ENCODE measurements at regions not wholly inside any gene's neighbourhood (a gene's known extent, or its start where the extent isn't known, plus 50 kb on each side); places are given as distances from the start of the nearest gene placed in this dataset.

DNA sequence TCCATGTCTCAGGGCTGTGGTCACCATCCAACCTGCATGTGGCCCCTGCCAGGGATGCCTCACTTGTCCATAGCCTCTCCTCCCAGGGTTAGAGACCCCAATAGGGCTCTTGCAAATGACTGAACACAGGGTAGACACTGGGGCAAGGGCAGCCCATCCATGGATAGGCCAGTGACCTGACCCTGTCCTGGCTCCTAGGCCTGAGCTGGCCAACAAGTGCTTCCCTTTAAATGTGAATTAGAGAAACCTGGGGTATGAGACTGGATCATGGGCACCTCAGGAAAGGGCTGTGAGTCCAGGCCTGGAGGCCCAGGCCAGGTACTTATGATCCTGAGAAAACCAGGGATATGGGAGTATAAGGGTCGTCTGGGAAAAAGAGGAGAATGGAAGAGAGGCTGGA is 64.5 kb downstream of the COPS8 start:
- Histone ChIP-seq H3K27me3 (replicated peaks) (no peaks in the 10 kb centered on the region), H3K36me3 (replicated peaks) (no peaks in the 10 kb centered on the region), H3K27ac (no peak overlapping the region), H3K4me3 (ENCODE audit: low read depth, low read length) (no peak overlapping the region)
- TF ChIP-seq, protein P1, sequence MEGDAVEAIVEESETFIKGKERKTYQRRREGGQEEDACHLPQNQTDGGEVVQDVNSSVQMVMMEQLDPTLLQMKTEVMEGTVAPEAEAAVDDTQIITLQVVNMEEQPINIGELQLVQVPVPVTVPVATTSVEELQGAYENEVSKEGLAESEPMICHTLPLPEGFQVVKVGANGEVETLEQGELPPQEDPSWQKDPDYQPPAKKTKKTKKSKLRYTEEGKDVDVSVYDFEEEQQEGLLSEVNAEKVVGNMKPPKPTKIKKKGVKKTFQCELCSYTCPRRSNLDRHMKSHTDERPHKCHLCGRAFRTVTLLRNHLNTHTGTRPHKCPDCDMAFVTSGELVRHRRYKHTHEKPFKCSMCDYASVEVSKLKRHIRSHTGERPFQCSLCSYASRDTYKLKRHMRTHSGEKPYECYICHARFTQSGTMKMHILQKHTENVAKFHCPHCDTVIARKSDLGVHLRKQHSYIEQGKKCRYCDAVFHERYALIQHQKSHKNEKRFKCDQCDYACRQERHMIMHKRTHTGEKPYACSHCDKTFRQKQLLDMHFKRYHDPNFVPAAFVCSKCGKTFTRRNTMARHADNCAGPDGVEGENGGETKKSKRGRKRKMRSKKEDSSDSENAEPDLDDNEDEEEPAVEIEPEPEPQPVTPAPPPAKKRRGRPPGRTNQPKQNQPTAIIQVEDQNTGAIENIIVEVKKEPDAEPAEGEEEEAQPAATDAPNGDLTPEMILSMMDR (IDR thresholded peaks at IDR 0.05; ENCODE audit: low read depth, low read length, missing control alignments), result no peak
- no peak for DNase-seq
- in situ Hi-C loops (cut with HindIII; ENCODE audit: low pct_ligation_motif_present, low sequenced_read_pairs), result no loop called here

DNA sequence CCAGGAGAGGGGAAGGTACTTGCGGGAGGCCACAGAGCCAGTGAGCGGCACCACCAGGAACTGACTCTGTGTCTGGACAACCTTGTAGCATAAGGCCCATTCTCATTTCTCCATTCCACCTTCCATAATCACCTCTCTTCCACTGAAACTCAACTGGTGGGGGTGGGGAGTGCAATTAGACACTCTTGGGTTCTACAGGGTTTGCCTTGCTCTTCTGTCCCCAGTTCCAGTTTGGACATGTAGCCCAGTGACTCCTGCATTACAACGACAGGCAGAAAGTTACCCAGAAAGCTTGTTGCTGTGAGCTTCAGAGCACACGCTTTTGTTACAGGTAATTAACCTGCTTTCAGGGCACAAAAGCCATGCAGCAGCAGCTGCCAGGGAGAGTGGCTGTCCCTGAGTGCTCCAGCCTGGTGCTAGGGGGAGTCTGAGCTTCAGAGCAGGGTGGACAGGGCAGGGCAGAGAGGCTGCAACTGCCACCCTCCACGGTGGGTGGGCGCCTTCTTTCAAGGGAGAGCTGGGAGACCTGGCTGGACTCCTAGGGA is 65.2 kb downstream of the COPS8 start:
- no peaks in the 10 kb centered on the region for H3K27me3 ChIP-seq (replicated peaks)
- no peak for DNase-seq

DNA sequence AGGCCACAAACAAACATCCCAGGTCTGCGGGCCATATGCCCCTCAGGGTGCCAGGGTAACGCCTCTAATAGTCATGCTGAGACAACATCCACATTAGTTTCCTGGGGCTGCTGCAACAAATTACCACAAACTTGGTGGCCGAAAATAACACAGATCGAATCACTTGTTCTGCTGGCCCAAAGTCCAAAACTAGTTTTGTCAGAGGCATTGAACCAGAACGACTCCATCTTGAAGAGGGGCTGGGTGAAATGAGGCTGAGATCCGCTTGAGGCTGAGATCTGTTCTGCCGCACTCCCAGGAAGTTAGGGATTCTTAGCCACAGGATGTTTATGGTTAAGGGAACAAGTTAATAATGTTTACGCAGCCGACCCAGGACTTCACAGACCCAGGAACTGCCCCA is 66.7 kb downstream of the COPS8 start:
- in situ Hi-C loops (cut with HindIII; ENCODE audit: low pct_ligation_motif_present, low sequenced_read_pairs), result no loop called here
- TF ChIP-seq, protein P1 (IDR thresholded peaks at IDR 0.05; ENCODE audit: low read depth, low read length, missing control alignments), result no peak

More for the DNA sequence above, 65.2 kb downstream of the COPS8 start:
- H3K4me3 ChIP-seq (ENCODE audit: low read depth, low read length), result no peak overlapping the region
- H3K36me3 ChIP-seq (replicated peaks), result no peaks in the 10 kb centered on the region
- H3K27ac ChIP-seq, result no peak overlapping the region
- in situ Hi-C loops (cut with HindIII; ENCODE audit: low pct_ligation_motif_present, low sequenced_read_pairs), result no loop called here
- TF ChIP-seq, protein P1 (IDR thresholded peaks at IDR 0.05; ENCODE audit: low read depth, low read length, missing control alignments), result no peak

DNA sequence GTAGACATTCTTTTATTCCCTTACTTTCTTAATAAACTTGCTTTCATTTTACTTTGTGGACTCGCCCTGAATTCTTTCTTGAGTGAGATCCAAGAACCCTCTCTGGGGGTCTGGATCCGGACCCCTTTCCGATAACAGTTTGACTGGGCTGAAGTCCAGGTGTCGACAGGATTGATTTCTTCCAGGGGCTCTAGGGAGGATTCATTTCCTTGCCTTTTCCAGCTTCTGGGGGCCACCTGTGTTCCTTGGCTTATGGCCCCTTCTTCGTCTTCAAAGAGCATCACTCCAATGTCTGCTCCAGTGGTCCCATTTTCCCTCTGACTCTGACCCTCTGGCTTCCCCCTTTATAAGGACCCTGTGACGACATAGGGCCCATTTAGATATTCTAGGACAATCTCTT is 67.5 kb downstream of the COPS8 start:
- no peak overlapping the region for H3K27ac ChIP-seq
- H3K4me3 ChIP-seq (ENCODE audit: low read depth, low read length), result no peak overlapping the region
- no peaks in the 10 kb centered on the region for H3K27me3 ChIP-seq (replicated peaks)
- no peaks in the 10 kb centered on the region for H3K36me3 ChIP-seq (replicated peaks)
- no peak for DNase-seq
- TF ChIP-seq, protein P1 (IDR thresholded peaks at IDR 0.05; ENCODE audit: low read depth, low read length, missing control alignments), result no peak
- in situ Hi-C loops (cut with HindIII; ENCODE audit: low pct_ligation_motif_present, low sequenced_read_pairs), result no loop called here

More for the DNA sequence above, 66.7 kb downstream of the COPS8 start:
- DNase-seq, result no peak
- no peaks in the 10 kb centered on the region for H3K36me3 ChIP-seq (replicated peaks)
- no peak overlapping the region for H3K4me3 ChIP-seq (ENCODE audit: low read depth, low read length)
- H3K27me3 ChIP-seq (replicated peaks), result no peaks in the 10 kb centered on the region
- no peak overlapping the region for H3K27ac ChIP-seq

DNA sequence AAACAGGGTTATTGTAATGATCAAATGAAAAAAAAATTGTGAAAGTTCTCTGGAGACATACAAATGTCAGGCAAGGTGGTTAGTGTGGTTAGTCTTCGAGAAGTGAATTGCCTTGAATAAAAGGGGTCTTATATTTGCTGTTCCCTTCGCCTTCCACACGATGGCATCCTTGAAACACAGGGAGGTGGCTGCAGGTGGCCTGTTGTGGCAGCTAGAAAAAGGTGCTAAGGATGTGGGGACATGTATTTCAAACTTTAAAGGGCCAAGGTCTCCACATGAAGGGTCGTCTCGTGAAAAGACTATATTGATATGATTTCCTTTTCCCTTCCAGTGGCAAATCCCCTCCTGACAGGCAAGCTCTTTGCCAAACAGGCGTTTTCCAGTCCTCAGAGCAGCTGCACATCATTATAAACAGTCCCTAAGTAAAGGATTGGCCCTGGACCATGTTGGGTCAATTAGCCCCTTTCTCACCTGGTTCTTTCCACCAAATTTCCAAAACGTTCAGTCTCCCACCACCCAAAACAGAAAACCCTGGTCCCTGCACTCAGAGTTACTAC is 68.5 kb downstream of the COPS8 start:
- no peaks in the 10 kb centered on the region for H3K27me3 ChIP-seq (replicated peaks)
- peak; percentile 42 for DNase-seq
- TF ChIP-seq, protein P1 (IDR thresholded peaks at IDR 0.05; ENCODE audit: low read depth, low read length, missing control alignments), result peak; percentile 89
- no peak overlapping the region for H3K27ac ChIP-seq
- in situ Hi-C loops (cut with HindIII; ENCODE audit: low pct_ligation_motif_present, low sequenced_read_pairs), result no loop called here
- H3K4me3 ChIP-seq (ENCODE audit: low read depth, low read length), result no peak overlapping the region
- H3K36me3 ChIP-seq (replicated peaks), result no peaks in the 10 kb centered on the region
